ENCODE measurements at regions not wholly inside any gene's neighbourhood (a gene's known extent, or its start where the extent isn't known, plus 50 kb on each side); places are given as distances from the start of the nearest gene placed in this dataset.

GRCh38 chr3:36221975-36222374, 158.3 kb upstream of the STAC start:
- Histone ChIP-seq H3K9me3 (no peaks in the 10 kb centered on the region; the same call in 1 of the 2 replicates), H3K27me3 (ENCODE audit: insufficient read depth) (no peaks in the 10 kb centered on the region), H3F3A (replicated peaks; ENCODE audit: insufficient read depth) (peaks cover 9% of the 10 kb centered on the region), H3K27ac (ENCODE audit: low read depth in 2 of 2, low read length in 1 of 2) (no peak overlapping the region), H2AFZ (ENCODE audit: low read depth) (no peak overlapping the region), H3K36me3 (replicated peaks in 1 of 2; ENCODE audit: control insufficient read depth in 1 of 2, insufficient read depth in 2 of 2, low read length in 1 of 2) (no peaks in the 10 kb centered on the region), H3K79me2 (ENCODE audit: insufficient read depth) (no peaks in the 10 kb centered on the region), H3K9ac (no peak overlapping the region), H3K4me2 (no peak overlapping the region), H3K9me2 (no peaks in the 10 kb centered on the region), H3K4me1 (ENCODE audit: control insufficient read depth in 1 of 2, insufficient read depth in 2 of 2, low read depth in 1 of 2, low read length in 1 of 2) (peaks cover 0 to 10% of the 10 kb centered on the region in 2 experiments; a peak in 1 of 4 replicates), H4K20me1 (ENCODE audit: insufficient read depth) (no peaks in the 10 kb centered on the region), H3K4me3 (ENCODE audit: low read depth in 2 of 2, low read length in 1 of 2) (no peak overlapping the region)
- CTCF ChIA-PET: no interaction called here
- POLR2A ChIA-PET: no interaction called here
- no peak for DNase-seq
- TF ChIP-seq YY1 (IDR thresholded peaks at IDR 0.05; ENCODE audit: low read depth) (no peak), REST (IDR thresholded peaks at IDR 0.05; ENCODE audit: low read depth, low read length) (peak; percentile 84), RCOR1 (IDR thresholded peaks at IDR 0.05; ENCODE audit: low read length) (no peak)

GRCh38 chr3:36227980-36228379, 152.3 kb upstream of the STAC start:
- CTCF ChIA-PET: no interaction called here
- H3K36me3 ChIP-seq (replicated peaks in 1 of 2; ENCODE audit: control insufficient read depth in 1 of 2, insufficient read depth in 2 of 2, low read length in 1 of 2): no peaks in the 10 kb centered on the region

More at GRCh38 chr3:36227980-36228379, 152.3 kb upstream of the STAC start:
- no peak overlapping the region for H2AFZ ChIP-seq (ENCODE audit: low read depth)
- DNase-seq: no peak
- H3K9ac ChIP-seq: no peak overlapping the region
- no peaks in the 10 kb centered on the region for H3K9me2 ChIP-seq
- no peaks in the 10 kb centered on the region; the same call in 1 of the 2 replicates for H3K9me3 ChIP-seq
- no peak for TF ChIP-seq GATA2 (CRISPR knock-in tag; IDR thresholded peaks at IDR 0.05)
- no peak for TF ChIP-seq GABPA (IDR thresholded peaks at IDR 0.05; ENCODE audit: low read depth)
- no peak for TF ChIP-seq USF2 (IDR thresholded peaks at IDR 0.05; ENCODE audit: borderline replicate concordance, low read depth, low read length)
- TF ChIP-seq MAX (IDR thresholded peaks at IDR 0.05; ENCODE audit: low read depth): no peak
- TF ChIP-seq RAD21 (IDR thresholded peaks at IDR 0.05; ENCODE audit: low read length): no peak
- no peak for TF ChIP-seq SIN3A (IDR thresholded peaks at IDR 0.05; ENCODE audit: borderline replicate concordance, low read depth, low read length)
- TF ChIP-seq MXI1 (IDR thresholded peaks at IDR 0.05; ENCODE audit: low read depth, low read length): no peak
- TF ChIP-seq PBX3 (IDR thresholded peaks at IDR 0.05): no peak
- no peak for TF ChIP-seq USF1 (IDR thresholded peaks at IDR 0.05; ENCODE audit: borderline replicate concordance, low read depth)
- no peaks in the 10 kb centered on the region; a peak in 1 of 4 replicates for H3K4me1 ChIP-seq (ENCODE audit: control insufficient read depth in 1 of 2, insufficient read depth in 2 of 2, low read depth in 1 of 2, low read length in 1 of 2)
- 74% methylated on average over 4 of the region's 4 CpGs for WGBS (ENCODE audit: low lambda C conversion rate)
- no peak overlapping the region for H3K4me2 ChIP-seq
- no peaks in the 10 kb centered on the region for H4K20me1 ChIP-seq (ENCODE audit: insufficient read depth)
- no peaks in the 10 kb centered on the region for H3F3A ChIP-seq (replicated peaks; ENCODE audit: insufficient read depth)
- POLR2A ChIA-PET: no interaction called here
- H3K79me2 ChIP-seq (ENCODE audit: insufficient read depth): no peaks in the 10 kb centered on the region
- H3K4me3 ChIP-seq (ENCODE audit: low read depth in 2 of 2, low read length in 1 of 2): no peak overlapping the region
- H3K27ac ChIP-seq (ENCODE audit: low read depth in 2 of 2, low read length in 1 of 2): no peak overlapping the region
- H3K27me3 ChIP-seq (ENCODE audit: insufficient read depth): no peaks in the 10 kb centered on the region
